ENCODE measurements at regions not wholly inside any gene's neighbourhood (a gene's known extent, or its start where the extent isn't known, plus 50 kb on each side); places are given as distances from the start of the nearest gene placed in this dataset.

GRCh38 chr6:134446218-134446848 is 128.4 kb upstream of the SGK1 start:
- no peak for TF ChIP-seq CTCF (IDR thresholded peaks at IDR 0.05)
- no peak for TF ChIP-seq EP300 (IDR thresholded peaks at IDR 0.05)
